GM18858 (cell line): ENCODE measurements at regions not wholly inside any gene's neighbourhood (a gene's known extent, or its start where the extent isn't known, plus 50 kb on each side); places are given as distances from the start of the nearest gene placed in this dataset.
"Not testable (repeated sequence)": the region's sequence is repeated elsewhere in the genome, so short reads cannot be mapped to it uniquely, and the experiment has no call there.

Experiments
- ATAC-seq: cut with Tn5 transposase; IDR thresholded peaks from one replicate; pipeline ENCODE4 v1.9.1; 2021; ENCODE audit not compliant: unreplicated experiment

GRCh38 chr2:76180676-76181075 is 470.0 kb upstream of the GCFC2 start:
- ATAC-seq = no peak

GRCh38 chr2:76178610-76179009 is 467.9 kb upstream of the GCFC2 start:
- no peak for ATAC-seq

GRCh38 chr2:76175295-76175694 is 464.6 kb upstream of the GCFC2 start:
- ATAC-seq = no peak

- no peak for ATAC-seq
These were observed 463.8 kb upstream of the GCFC2 start for GRCh38 chr2:76174505-76174904.

GRCh38 chr2:76173206-76173605 is 462.5 kb upstream of the GCFC2 start:
- not testable (repeated sequence) for ATAC-seq

GRCh38 chr2:76172154-76172595 is 461.5 kb upstream of the GCFC2 start:
- ATAC-seq = not testable (repeated sequence)

- ATAC-seq = no peak
These were observed 460.1 kb upstream of the GCFC2 start for GRCh38 chr2:76170856-76171255.

- no peak for ATAC-seq
These were observed 459.3 kb upstream of the GCFC2 start for GRCh38 chr2:76170009-76170384.

- ATAC-seq = no peak
These were observed 458.7 kb upstream of the GCFC2 start for GRCh38 chr2:76169276-76170008.

GRCh38 chr2:76163860-76164259 is 453.1 kb upstream of the GCFC2 start:
- no peak for ATAC-seq

- no peak for ATAC-seq
These were observed 450.0 kb upstream of the GCFC2 start for GRCh38 chr2:76160670-76161069.

- no peak for ATAC-seq
These were observed 448.4 kb upstream of the GCFC2 start for GRCh38 chr2:76159042-76159648.

- ATAC-seq = no peak
These were observed 446.8 kb upstream of the GCFC2 start for GRCh38 chr2:76157531-76157930.

GRCh38 chr2:76154981-76155380 is 444.3 kb upstream of the GCFC2 start:
- no peak for ATAC-seq

- no peak for ATAC-seq
These were observed 439.1 kb upstream of the GCFC2 start for GRCh38 chr2:76149846-76150245.

GRCh38 chr2:76139303-76139702 is 428.6 kb upstream of the GCFC2 start:
- not testable (repeated sequence) for ATAC-seq

GRCh38 chr2:76128622-76129021 is 417.9 kb upstream of the GCFC2 start:
- ATAC-seq = no peak

- no peak for ATAC-seq
These were observed 409.5 kb upstream of the GCFC2 start for GRCh38 chr2:76120176-76120575.

GRCh38 chr2:76089683-76090082 is 379.0 kb upstream of the GCFC2 start:
- no peak for ATAC-seq

- ATAC-seq = no peak
These were observed 372.5 kb upstream of the GCFC2 start for GRCh38 chr2:76083248-76083647.

GRCh38 chr2:76082509-76082908 is 371.8 kb upstream of the GCFC2 start:
- ATAC-seq = no peak

- no peak for ATAC-seq
These were observed 369.4 kb upstream of the GCFC2 start for GRCh38 chr2:76080154-76080553.

- ATAC-seq = no peak
These were observed 364.4 kb upstream of the GCFC2 start for GRCh38 chr2:76075126-76075525.
